ENCODE measurements at regions not wholly inside any gene's neighbourhood (a gene's known extent, or its start where the extent isn't known, plus 50 kb on each side); places are given as distances from the start of the nearest gene placed in this dataset.

- DNase-seq = no peak
These were observed 51.7 kb upstream of the RTL6 start for GRCh38 chr22:44549701-44550100.

DNA sequence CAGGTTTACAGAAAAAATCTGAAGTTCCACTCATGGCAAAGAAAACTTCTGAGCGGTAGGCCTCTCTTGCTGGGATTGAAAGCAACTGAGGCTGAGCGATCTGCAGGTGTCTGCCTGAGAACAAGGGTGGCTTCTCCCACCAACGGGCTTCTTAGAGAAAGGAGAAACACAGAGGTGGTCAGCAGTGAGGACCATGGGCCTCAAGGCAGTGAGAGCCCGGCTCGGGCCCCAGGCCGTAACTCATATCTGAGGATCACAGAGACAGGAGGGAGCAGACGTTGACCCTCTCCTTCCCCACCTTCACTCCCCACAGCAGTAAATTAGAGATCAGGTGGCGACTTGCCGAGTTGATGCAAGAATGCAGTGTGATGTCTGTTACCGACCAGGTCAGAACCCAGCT, 50.9 kb upstream of the RTL6 start:
- no peak for DNase-seq
